ENCODE measurements at regions not wholly inside any gene's neighbourhood (a gene's known extent, or its start where the extent isn't known, plus 50 kb on each side); places are given as distances from the start of the nearest gene placed in this dataset.

DNA sequence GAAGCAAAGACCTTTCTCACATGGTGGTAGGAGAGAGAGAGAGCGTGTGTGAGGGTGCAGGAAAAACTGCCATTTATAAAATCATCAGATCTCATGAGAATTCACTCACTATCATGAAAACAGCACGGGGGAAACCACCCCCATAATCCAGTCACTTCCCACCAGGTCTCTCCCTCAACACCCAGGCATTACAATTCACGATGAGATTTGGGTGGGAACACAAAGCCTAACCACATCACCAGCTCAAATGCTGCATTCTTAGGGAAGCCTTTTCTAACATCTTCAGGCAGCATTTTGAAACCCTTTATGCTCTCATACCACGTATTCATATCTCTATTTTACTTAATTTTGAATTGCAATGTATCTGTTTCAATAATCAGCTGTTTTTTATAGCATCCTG is 165.9 kb downstream of the TMTC3 start:
- H3K79me2 ChIP-seq (ENCODE audit: insufficient read depth, low read length), result no peaks in the 10 kb centered on the region
- TF ChIP-seq, protein P1, sequence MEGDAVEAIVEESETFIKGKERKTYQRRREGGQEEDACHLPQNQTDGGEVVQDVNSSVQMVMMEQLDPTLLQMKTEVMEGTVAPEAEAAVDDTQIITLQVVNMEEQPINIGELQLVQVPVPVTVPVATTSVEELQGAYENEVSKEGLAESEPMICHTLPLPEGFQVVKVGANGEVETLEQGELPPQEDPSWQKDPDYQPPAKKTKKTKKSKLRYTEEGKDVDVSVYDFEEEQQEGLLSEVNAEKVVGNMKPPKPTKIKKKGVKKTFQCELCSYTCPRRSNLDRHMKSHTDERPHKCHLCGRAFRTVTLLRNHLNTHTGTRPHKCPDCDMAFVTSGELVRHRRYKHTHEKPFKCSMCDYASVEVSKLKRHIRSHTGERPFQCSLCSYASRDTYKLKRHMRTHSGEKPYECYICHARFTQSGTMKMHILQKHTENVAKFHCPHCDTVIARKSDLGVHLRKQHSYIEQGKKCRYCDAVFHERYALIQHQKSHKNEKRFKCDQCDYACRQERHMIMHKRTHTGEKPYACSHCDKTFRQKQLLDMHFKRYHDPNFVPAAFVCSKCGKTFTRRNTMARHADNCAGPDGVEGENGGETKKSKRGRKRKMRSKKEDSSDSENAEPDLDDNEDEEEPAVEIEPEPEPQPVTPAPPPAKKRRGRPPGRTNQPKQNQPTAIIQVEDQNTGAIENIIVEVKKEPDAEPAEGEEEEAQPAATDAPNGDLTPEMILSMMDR (IDR thresholded peaks at IDR 0.05; ENCODE audit: low read length), result no peak
- no peak for TF ChIP-seq EZH2 (IDR thresholded peaks at IDR 0.05; ENCODE audit: borderline replicate concordance, low read length)
- no peak overlapping the region for H3K27ac ChIP-seq (ENCODE audit: low read depth, low read length, poor library complexity, severe bottlenecking)
- no peak overlapping the region for H3K4me3 ChIP-seq (ENCODE audit: low read depth, low read length, poor library complexity, severe bottlenecking)
- H3K27me3 ChIP-seq (ENCODE audit: insufficient read depth, low read length), result no peaks in the 10 kb centered on the region
- no peaks in the 10 kb centered on the region for H3K4me1 ChIP-seq (ENCODE audit: insufficient read depth, low read length, severe bottlenecking)
- H3K9me3 ChIP-seq (ENCODE audit: low read length), result no peaks in the 10 kb centered on the region
- H3F3A ChIP-seq (ENCODE audit: insufficient read depth, low read length), result no peaks in the 10 kb centered on the region
- no peaks in the 10 kb centered on the region for H4K20me1 ChIP-seq (ENCODE audit: insufficient read depth, low read length)
- H3K36me3 ChIP-seq (ENCODE audit: insufficient read depth, low read length), result no peaks in the 10 kb centered on the region
- no peak overlapping the region for H3K4me2 ChIP-seq (ENCODE audit: low read length)
- no peaks in the 10 kb centered on the region for H3K9me2 ChIP-seq (ENCODE audit: low read depth, low read length)
- no peak overlapping the region for H3K9ac ChIP-seq (ENCODE audit: low read length)
- no peak overlapping the region for H2AFZ ChIP-seq (ENCODE audit: low read length)

DNA sequence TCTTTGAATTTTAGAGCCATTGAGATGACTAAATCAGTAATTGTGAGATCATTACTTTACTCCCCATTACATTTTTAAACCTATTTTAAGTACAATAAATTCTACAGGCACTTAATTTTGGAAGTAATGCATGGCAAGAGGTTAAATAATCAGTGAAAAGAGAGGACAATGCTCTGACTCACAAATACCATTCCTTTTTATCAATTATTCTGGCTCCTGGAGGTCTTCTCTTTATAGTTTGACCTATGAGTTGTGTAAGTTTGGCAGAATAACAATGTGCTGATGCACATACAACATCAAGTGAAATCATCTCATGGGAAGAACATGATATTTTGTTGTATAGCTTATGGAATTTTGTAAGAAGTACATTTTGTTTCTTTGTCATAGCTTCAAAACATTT is 166.7 kb downstream of the TMTC3 start:
- Histone ChIP-seq H3K9me3 (ENCODE audit: low read length) (no peaks in the 10 kb centered on the region), H3K9ac (ENCODE audit: low read length) (no peak overlapping the region), H3K79me2 (ENCODE audit: insufficient read depth, low read length) (no peaks in the 10 kb centered on the region), H3K4me1 (ENCODE audit: insufficient read depth, low read length, severe bottlenecking) (no peaks in the 10 kb centered on the region), H3K9me2 (ENCODE audit: low read depth, low read length) (no peaks in the 10 kb centered on the region), H3K4me2 (ENCODE audit: low read length) (no peak overlapping the region), H3K27me3 (ENCODE audit: insufficient read depth, low read length) (no peaks in the 10 kb centered on the region), H2AFZ (ENCODE audit: low read length) (no peak overlapping the region), H3F3A (ENCODE audit: insufficient read depth, low read length) (no peaks in the 10 kb centered on the region), H3K36me3 (ENCODE audit: insufficient read depth, low read length) (no peaks in the 10 kb centered on the region), H3K27ac (ENCODE audit: low read depth, low read length, poor library complexity, severe bottlenecking) (no peak overlapping the region), H4K20me1 (ENCODE audit: insufficient read depth, low read length) (no peaks in the 10 kb centered on the region), H3K4me3 (ENCODE audit: low read depth, low read length, poor library complexity, severe bottlenecking) (no peak overlapping the region)
- TF ChIP-seq, protein P1 (IDR thresholded peaks at IDR 0.05; ENCODE audit: low read length), result no peak
- TF ChIP-seq EZH2 (IDR thresholded peaks at IDR 0.05; ENCODE audit: borderline replicate concordance, low read length), result no peak

DNA sequence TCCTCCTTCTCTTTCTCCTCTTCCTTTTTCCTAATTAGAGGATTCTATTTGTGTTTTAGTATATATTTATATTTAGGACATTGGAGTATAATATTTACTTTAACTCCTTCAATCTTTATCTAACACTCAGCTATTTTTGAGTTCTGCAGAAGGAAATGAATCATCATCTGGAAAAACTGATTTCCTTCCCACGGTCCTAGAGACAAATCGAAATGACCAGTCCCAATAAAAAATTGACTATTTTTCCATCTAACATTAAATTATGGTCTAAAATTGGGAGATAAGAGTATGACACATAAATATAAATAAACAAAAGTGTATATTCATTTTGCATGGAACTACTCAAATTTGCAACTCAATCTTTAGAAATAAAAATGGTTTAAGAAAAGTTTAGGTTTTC is 167.4 kb downstream of the TMTC3 start:
- Histone ChIP-seq H3K4me2 (ENCODE audit: low read length) (no peak overlapping the region), H2AFZ (ENCODE audit: low read length) (no peak overlapping the region), H3F3A (ENCODE audit: insufficient read depth, low read length) (no peaks in the 10 kb centered on the region), H3K79me2 (ENCODE audit: insufficient read depth, low read length) (no peaks in the 10 kb centered on the region), H3K36me3 (ENCODE audit: insufficient read depth, low read length) (no peaks in the 10 kb centered on the region), H3K27me3 (ENCODE audit: insufficient read depth, low read length) (no peaks in the 10 kb centered on the region), H3K9me2 (ENCODE audit: low read depth, low read length) (no peaks in the 10 kb centered on the region), H4K20me1 (ENCODE audit: insufficient read depth, low read length) (no peaks in the 10 kb centered on the region), H3K27ac (ENCODE audit: low read depth, low read length, poor library complexity, severe bottlenecking) (no peak overlapping the region), H3K9ac (ENCODE audit: low read length) (no peak overlapping the region), H3K4me1 (ENCODE audit: insufficient read depth, low read length, severe bottlenecking) (no peaks in the 10 kb centered on the region), H3K9me3 (ENCODE audit: low read length) (no peaks in the 10 kb centered on the region), H3K4me3 (ENCODE audit: low read depth, low read length, poor library complexity, severe bottlenecking) (no peak overlapping the region)
- no peak for TF ChIP-seq EZH2 (IDR thresholded peaks at IDR 0.05; ENCODE audit: borderline replicate concordance, low read length)
- TF ChIP-seq, protein P1 (IDR thresholded peaks at IDR 0.05; ENCODE audit: low read length), result no peak

All from OCI-LY1 (cell line).